K562 (cell line): ENCODE measurements at regions not wholly inside any gene's neighbourhood (a gene's known extent, or its start where the extent isn't known, plus 50 kb on each side); places are given as distances from the start of the nearest gene placed in this dataset.

Source experiments
- ATAC-seq: fragments of 200-7000 bp; cut with Tn5 transposase; 3 replicates; pipeline ENCODE4 v1.9.1; 2020; ENCODE audit warnings: moderate library complexity
- BruUV-seq: library from RNA; stranded (reverse); fragments of 400-500 nt; replicated peaks from 2 replicates; lab custom pipeline; 2021; lab: Mats Ljungman, UMichigan
- CTCF ChIA-PET: fragments of 300-600 bp; formaldehyde crosslinking; extraction: SDS; loops from one replicate; lab custom pipeline; 2021; ENCODE audit warnings: low intra/inter-chr PET ratio; lab: Yijun Ruan, JAX
- POLR2A ChIA-PET: fragments of 300-600, 350-650 bp; sonication (Branson Sonifier 250); formaldehyde crosslinking; extraction: SDS; loops from one replicate; lab custom pipeline; 2021; ENCODE audit warnings: antibody characterized with exemption, inconsistent platforms; lab: Yijun Ruan, JAX
- DNase-seq, 4 experiments: peaks; one replicate each; pipeline versions ENCODE4 v3.0.0 to v3.0.0-alpha.2; 2011 to 2018; ENCODE audit warnings: low spot score in 3 of 4, mixed read lengths in 3 of 4; ENCODE audit errors: extremely low read depth in 1 of 4
- FAIRE-seq: peaks from 2 replicates; lab custom pipeline; 2011; peaks lifted over from hg19 to GRCh38; lab: Jason Lieb, UNC
- H2AFZ ChIP-seq: 2 replicates; pipeline ENCODE4 v1.6.0; 2011; ENCODE audit warnings: low read depth, low read length, control low read depth, inconsistent platforms
- H3K27ac ChIP-seq: fragments of 200-600 bp; 3 replicates; pipeline ENCODE4 v1.8.0; 2011; ENCODE audit warnings: low read depth, mild to moderate bottlenecking, control low read depth, inconsistent platforms, low read length, moderate library complexity, mixed read lengths; ENCODE audit errors: extremely low read depth
- H3K27me3 ChIP-seq, 2 experiments: fragments of 300-600 bp in 1 of 2; 2 replicates in 1 of 2; 3 replicates in 1 of 2; pipeline versions ENCODE4 v1.6.0 to v1.8.0; 2011; ENCODE audit warnings: inconsistent platforms in 2 of 2, low read length in 2 of 2, mild to moderate bottlenecking in 1 of 2, mixed read lengths in 1 of 2, moderate library complexity in 1 of 2; ENCODE audit not compliant: control insufficient read depth in 2 of 2, insufficient read depth in 2 of 2
- H3K36me3 ChIP-seq: fragments of 300-600 bp; 3 replicates; pipeline ENCODE4 v1.8.0; 2011; ENCODE audit warnings: mild to moderate bottlenecking, low read length, inconsistent platforms; ENCODE audit not compliant: control insufficient read depth, insufficient read depth
- H3K4me1 ChIP-seq, 2 experiments: fragments of 200-600 bp in 1 of 2; replicated peaks in 1 of 2; 2 replicates in 1 of 2; 3 replicates in 1 of 2; pipeline versions ENCODE4 v1.5.1 to v1.8.0; 2011; ENCODE audit warnings: inconsistent platforms in 2 of 2, low read length in 2 of 2, mild to moderate bottlenecking in 1 of 2, mixed read lengths in 1 of 2, moderate library complexity in 1 of 2; ENCODE audit not compliant: control insufficient read depth in 2 of 2, insufficient read depth in 2 of 2
- H3K4me2 ChIP-seq: 2 replicates; pipeline ENCODE4 v1.6.1; 2011; ENCODE audit warnings: low read length, control low read depth, inconsistent platforms, mixed read lengths; ENCODE audit not compliant: insufficient read depth
- H3K4me3 ChIP-seq: fragments of 200-600 bp; sonication (generic), shearing (Covaris generic); 2 replicates; pipeline ENCODE4 v1.5.1; 2016; ENCODE audit warnings: control low read depth, inconsistent platforms
- H3K79me2 ChIP-seq: fragments of 200-600 bp; 3 replicates; pipeline ENCODE4 v1.8.0; 2011; ENCODE audit warnings: low read length, inconsistent platforms; ENCODE audit not compliant: control insufficient read depth, insufficient read depth
- H3K9ac ChIP-seq, 2 experiments: 2 replicates each; pipeline versions ENCODE4 v1.6.0 to v1.6.1; 2011; ENCODE audit warnings: low read depth in 2 of 2, low read length in 2 of 2, control low read depth in 1 of 2, inconsistent platforms in 1 of 2, mild to moderate bottlenecking in 1 of 2, mixed read lengths in 1 of 2; ENCODE audit not compliant: insufficient read depth in 1 of 2
- H3K9me1 ChIP-seq: one replicate; pipeline ENCODE4 v1.6.0; 2011; ENCODE audit warnings: inconsistent platforms, mild to moderate bottlenecking, low read length, moderate library complexity; ENCODE audit not compliant: control insufficient read depth, insufficient read depth
- H3K9me3 ChIP-seq: replicated peaks from 2 replicates; pipeline ENCODE4 v1.5.1; 2011; ENCODE audit warnings: low read depth, low read length, inconsistent platforms; ENCODE audit not compliant: control insufficient read depth, insufficient read depth
- H4K20me1 ChIP-seq: replicated peaks from 2 replicates; pipeline ENCODE4 v1.6.1; 2011; ENCODE audit warnings: low read length, inconsistent platforms, mixed read lengths; ENCODE audit not compliant: control insufficient read depth, insufficient read depth
- CBX5 ChIP-seq: IDR thresholded peaks from 2 replicates; pipeline ENCODE4 v1.6.1; 2014; ENCODE audit warnings: low read depth, borderline replicate concordance
- ETV5 ChIP-seq: sonication (generic); formaldehyde crosslinking; IDR thresholded peaks from 2 replicates; pipeline ENCODE4 v1.4.0; 2020; ENCODE audit warnings: low read depth, mild to moderate bottlenecking, missing genetic modification reagents
- GTF2E2 ChIP-seq: fragments of 200-800 bp; sonication (Bioruptor generic); IDR thresholded peaks from 2 replicates; pipeline ENCODE4 v1.6.1; 2016; ENCODE audit warnings: missing genetic modification characterization, missing compliant biosample characterization
- GTF2F1 ChIP-seq: IDR thresholded peaks from 2 replicates; pipeline ENCODE4 v1.6.1; 2011; ENCODE audit warnings: low read depth, low read length, improper control_type of control experiment
- IRF1 ChIP-seq: sonication (generic); formaldehyde crosslinking; IDR thresholded peaks from 2 replicates; pipeline ENCODE4 v1.8.0; 2022; ENCODE audit warnings: missing genetic modification reagents, mild to moderate bottlenecking, borderline replicate concordance
- MBD1 ChIP-seq: fragments of 250-450 bp; sonication (Bioruptor Pico); IDR thresholded peaks from 2 replicates; pipeline ENCODE4 v1.8.0; 2022; ENCODE audit warnings: inconsistent platforms
- NFE2L1 ChIP-seq: fragments of 450-650 bp; IDR thresholded peaks from 2 replicates; pipeline ENCODE4 v1.6.1; 2016; ENCODE audit warnings: missing genetic modification characterization, low read depth, mild to moderate bottlenecking, missing compliant biosample characterization, moderate library complexity, borderline replicate concordance
- NR3C1 ChIP-seq: sonication (generic); formaldehyde crosslinking; IDR thresholded peaks from 2 replicates; pipeline ENCODE4 v1.8.1; 2022; ENCODE audit warnings: missing genetic modification reagents
- PHF8 ChIP-seq: fragments of 200-600 bp; sonication (generic); IDR thresholded peaks from 2 replicates; pipeline ENCODE4 v1.6.1; 2012; ENCODE audit warnings: mixed run types, mild to moderate bottlenecking, inconsistent platforms, low read length, moderate library complexity, borderline replicate concordance
- PREB ChIP-seq: sonication (generic); formaldehyde crosslinking; IDR thresholded peaks from 2 replicates; pipeline ENCODE4 v1.8.1; 2023; ENCODE audit warnings: mild to moderate bottlenecking, missing genetic modification reagents
- RAD21 ChIP-seq, 2 experiments: fragments of 250-450 bp in 1 of 2; fragments of 450-650 bp in 1 of 2; sonication (Bioruptor Pico) in 1 of 2; formaldehyde crosslinking in 1 of 2; IDR thresholded peaks in 1 of 2; conservative IDR thresholded peaks in 1 of 2; 2 replicates each; pipeline versions ENCODE4 v1.4.0 to v1.8.0; 2020 to 2022; ENCODE audit warnings: mild to moderate bottlenecking in 2 of 2, moderate library complexity in 1 of 2
- RBM39 ChIP-seq: fragments of 200-400 bp; formaldehyde crosslinking; optimal IDR thresholded peaks from 2 replicates; pipeline ENCODE3; 2018; ENCODE audit warnings: low read depth, low read length
- TCF7L2 ChIP-seq: fragments of 150-350 bp; IDR thresholded peaks from 2 replicates; pipeline ENCODE4 v1.6.1; 2016; ENCODE audit warnings: low read depth, mild to moderate bottlenecking, low read length, moderate library complexity
- ZC3H4 ChIP-seq: sonication (generic); formaldehyde crosslinking; IDR thresholded peaks from 2 replicates; pipeline ENCODE4 v1.9.0; 2021; ENCODE audit warnings: missing genetic modification reagents, borderline replicate concordance
- ZNF282 ChIP-seq: sonication (generic); formaldehyde crosslinking; IDR thresholded peaks from 2 replicates; pipeline ENCODE4 v1.8.1; 2023; ENCODE audit warnings: missing genetic modification reagents
- ZNF717 ChIP-seq: fragments of 250-450 bp; sonication (Bioruptor Pico); IDR thresholded peaks from 2 replicates; pipeline ENCODE4 v1.5.0; 2021
- ZNF75A ChIP-seq: fragments of 450-650 bp; formaldehyde crosslinking; IDR thresholded peaks from 2 replicates; pipeline ENCODE4 v1.4.0; 2020; ENCODE audit warnings: mild to moderate bottlenecking
- WGBS: fragments of 100-300 bp; shearing (Covaris generic); methylation state at CpG from one replicate; pipeline ENCODE4 v1.1.6; 2016; ENCODE audit warnings: low coverage, mixed read lengths; ENCODE audit not compliant: insufficient coverage; ENCODE audit errors: missing lambda C conversion rate; 5-methylcytosine and 5-hydroxymethylcytosine counted together
- in situ Hi-C: fragments of 300-500 bp; cut with MboI; formaldehyde crosslinking; loops from 4 replicates; pipeline ENCODE4 v1.15.0; 2018; ENCODE audit warnings: inconsistent platforms, mixed read lengths
- intact Hi-C: fragments of 100-400 bp; cut with micrococcal nuclease; formaldehyde crosslinking; loops from 2 replicates; pipeline ENCODE4 v1.14.2; 2022
- TF ChIP-seq, protein P1 (sequence below): sonication (generic); formaldehyde crosslinking; IDR thresholded peaks from 2 replicates; pipeline ENCODE4 v1.8.0; 2022; ENCODE audit warnings: missing genetic modification reagents, mild to moderate bottlenecking, borderline replicate concordance

DNA sequence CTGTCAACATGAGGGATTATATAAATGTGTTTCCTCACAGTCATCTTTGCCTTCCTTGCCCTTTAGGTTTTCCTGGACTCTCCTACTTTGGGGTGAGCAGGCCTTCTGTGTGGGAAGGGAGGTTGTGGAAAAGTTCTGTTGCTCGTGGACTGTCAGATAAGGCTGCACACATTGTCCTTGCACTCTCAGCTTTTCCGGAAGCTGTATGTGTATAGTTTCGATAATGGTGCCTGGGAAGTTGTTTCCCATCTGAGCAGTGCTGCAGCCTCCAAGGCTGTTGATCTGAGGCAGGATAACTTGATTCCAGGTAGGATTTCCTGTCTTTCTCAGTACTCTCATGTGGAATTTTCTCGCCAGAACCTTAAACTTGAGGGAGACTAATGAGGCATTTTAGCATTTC is 297.8 kb upstream of the AZI2 start:
- Histone ChIP-seq H2AFZ (no peak overlapping the region), H3K27ac (no peak overlapping the region), H3K4me2 (no peak overlapping the region), H3K27me3 (no peaks in the 10 kb centered on the region), H3K36me3 (no peaks in the 10 kb centered on the region), H3K9me3 (no peaks in the 10 kb centered on the region; the same call in 1 of the 2 replicates), H3K4me3 (no peak overlapping the region), H3K4me1 (no peaks in the 10 kb centered on the region), H3K9ac (no peak overlapping the region), H4K20me1 (no peaks in the 10 kb centered on the region), H3K9me1 (no peaks in the 10 kb centered on the region), H3K79me2 (no peaks in the 10 kb centered on the region)
- DNase-seq (no peak), FAIRE-seq (no peak), ATAC-seq (no peak)
- POLR2A ChIA-PET = interaction anchor here (0.6 kb wide), 1 partner anchor 263 kb away, joined by 3 read pairs; no protein-coding TSS in a partner anchor
- BruUV-seq = no TSS peak
- intact Hi-C loops = no loop called here
- WGBS = 1% methylated on average over 4 of the region's 4 CpGs
- in situ Hi-C loops = no loop called here
- CTCF ChIA-PET = no interaction called here
- TF ChIP-seq ZNF75A (no peak), IRF1 (CRISPR knock-in tag) (no peak), ZNF717 (CRISPR knock-in tag) (no peak), NR3C1 (CRISPR knock-in tag) (no peak), ETV5 (CRISPR knock-in tag) (no peak), RAD21 (CRISPR knock-in tag; conservative IDR thresholded peaks at IDR 0.05 in 1 of 2, IDR thresholded peaks at IDR 0.05 in 1 of 2) (no peak), GTF2E2 (no peak), PREB (CRISPR knock-in tag) (no peak), NFE2L1 (tag) (no peak), ZC3H4 (CRISPR knock-in tag) (no peak), PHF8 (no peak), MBD1 (CRISPR knock-in tag) (no peak), CBX5 (no peak), ZNF282 (CRISPR knock-in tag) (no peak), GTF2F1 (no peak), RBM39 (no peak), TCF7L2 (no peak)
- TF ChIP-seq, protein P1, sequence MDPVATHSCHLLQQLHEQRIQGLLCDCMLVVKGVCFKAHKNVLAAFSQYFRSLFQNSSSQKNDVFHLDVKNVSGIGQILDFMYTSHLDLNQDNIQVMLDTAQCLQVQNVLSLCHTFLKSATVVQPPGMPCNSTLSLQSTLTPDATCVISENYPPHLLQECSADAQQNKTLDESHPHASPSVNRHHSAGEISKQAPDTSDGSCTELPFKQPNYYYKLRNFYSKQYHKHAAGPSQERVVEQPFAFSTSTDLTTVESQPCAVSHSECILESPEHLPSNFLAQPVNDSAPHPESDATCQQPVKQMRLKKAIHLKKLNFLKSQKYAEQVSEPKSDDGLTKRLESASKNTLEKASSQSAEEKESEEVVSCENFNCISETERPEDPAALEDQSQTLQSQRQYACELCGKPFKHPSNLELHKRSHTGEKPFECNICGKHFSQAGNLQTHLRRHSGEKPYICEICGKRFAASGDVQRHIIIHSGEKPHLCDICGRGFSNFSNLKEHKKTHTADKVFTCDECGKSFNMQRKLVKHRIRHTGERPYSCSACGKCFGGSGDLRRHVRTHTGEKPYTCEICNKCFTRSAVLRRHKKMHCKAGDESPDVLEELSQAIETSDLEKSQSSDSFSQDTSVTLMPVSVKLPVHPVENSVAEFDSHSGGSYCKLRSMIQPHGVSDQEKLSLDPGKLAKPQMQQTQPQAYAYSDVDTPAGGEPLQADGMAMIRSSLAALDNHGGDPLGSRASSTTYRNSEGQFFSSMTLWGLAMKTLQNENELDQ (CRISPR knock-in tag) = no peak
